ENCODE measurements at regions not wholly inside any gene's neighbourhood (a gene's known extent, or its start where the extent isn't known, plus 50 kb on each side); places are given as distances from the start of the nearest gene placed in this dataset.

DNA sequence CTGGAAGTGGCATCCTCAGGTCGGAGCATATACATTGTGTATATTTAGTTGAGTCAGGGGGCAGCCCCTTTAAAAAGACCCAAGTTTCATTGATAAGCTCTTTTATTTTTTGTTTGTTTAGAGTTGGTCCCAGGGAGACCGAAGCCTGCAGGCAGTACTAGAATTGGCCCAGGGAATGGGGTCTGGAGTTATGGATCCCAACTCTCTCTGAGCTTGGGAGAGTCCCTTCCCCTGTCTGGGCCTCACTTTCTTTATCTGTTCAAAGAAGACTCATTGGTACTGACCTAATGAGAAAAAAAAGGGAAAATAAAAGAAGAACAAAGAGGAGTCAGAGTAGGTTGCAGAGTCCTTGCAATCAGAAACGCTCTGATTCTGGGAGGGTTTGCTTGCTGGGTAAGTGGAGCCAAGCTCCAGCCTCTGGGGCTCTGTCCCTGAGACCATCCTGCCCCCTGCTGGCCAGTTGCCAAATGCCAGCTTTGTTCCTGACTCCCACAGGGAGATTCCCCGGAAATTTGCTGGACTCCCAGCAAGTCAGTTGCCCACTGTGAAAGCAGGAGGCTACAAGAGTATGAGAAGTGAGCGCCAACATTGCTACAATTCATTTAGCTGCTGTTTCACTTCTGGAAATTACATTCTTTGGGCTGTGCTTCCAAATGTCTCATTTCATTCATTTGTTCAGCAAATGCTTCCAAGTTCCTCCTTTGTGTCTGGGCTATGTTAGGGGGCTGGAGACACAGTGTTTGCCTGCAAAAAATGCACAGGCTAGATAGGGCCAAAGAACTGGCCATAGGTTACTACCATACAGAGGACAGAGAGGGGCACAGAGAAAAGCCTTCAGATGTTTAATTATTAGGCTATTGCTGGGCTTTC lies 156.2 kb downstream of the MELK start:
- H3K36me3 ChIP-seq: no peaks in the 10 kb centered on the region
- H3K4me3 ChIP-seq (ENCODE audit: low read depth, low read length): no peak overlapping the region
- H3K9me3 ChIP-seq (ENCODE audit: severe bottlenecking): no peaks in the 10 kb centered on the region
- H3K27me3 ChIP-seq (ENCODE audit: insufficient read depth, low read depth, severe bottlenecking): no peaks in the 10 kb centered on the region
- TF ChIP-seq, protein P1, sequence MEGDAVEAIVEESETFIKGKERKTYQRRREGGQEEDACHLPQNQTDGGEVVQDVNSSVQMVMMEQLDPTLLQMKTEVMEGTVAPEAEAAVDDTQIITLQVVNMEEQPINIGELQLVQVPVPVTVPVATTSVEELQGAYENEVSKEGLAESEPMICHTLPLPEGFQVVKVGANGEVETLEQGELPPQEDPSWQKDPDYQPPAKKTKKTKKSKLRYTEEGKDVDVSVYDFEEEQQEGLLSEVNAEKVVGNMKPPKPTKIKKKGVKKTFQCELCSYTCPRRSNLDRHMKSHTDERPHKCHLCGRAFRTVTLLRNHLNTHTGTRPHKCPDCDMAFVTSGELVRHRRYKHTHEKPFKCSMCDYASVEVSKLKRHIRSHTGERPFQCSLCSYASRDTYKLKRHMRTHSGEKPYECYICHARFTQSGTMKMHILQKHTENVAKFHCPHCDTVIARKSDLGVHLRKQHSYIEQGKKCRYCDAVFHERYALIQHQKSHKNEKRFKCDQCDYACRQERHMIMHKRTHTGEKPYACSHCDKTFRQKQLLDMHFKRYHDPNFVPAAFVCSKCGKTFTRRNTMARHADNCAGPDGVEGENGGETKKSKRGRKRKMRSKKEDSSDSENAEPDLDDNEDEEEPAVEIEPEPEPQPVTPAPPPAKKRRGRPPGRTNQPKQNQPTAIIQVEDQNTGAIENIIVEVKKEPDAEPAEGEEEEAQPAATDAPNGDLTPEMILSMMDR (IDR thresholded peaks at IDR 0.05; ENCODE audit: low read depth, low read length): peak; percentile 91
- DNase-seq: peak; percentile 88
- H3K27ac ChIP-seq: no peak overlapping the region; the same call in 1 of the 2 replicates

DNA sequence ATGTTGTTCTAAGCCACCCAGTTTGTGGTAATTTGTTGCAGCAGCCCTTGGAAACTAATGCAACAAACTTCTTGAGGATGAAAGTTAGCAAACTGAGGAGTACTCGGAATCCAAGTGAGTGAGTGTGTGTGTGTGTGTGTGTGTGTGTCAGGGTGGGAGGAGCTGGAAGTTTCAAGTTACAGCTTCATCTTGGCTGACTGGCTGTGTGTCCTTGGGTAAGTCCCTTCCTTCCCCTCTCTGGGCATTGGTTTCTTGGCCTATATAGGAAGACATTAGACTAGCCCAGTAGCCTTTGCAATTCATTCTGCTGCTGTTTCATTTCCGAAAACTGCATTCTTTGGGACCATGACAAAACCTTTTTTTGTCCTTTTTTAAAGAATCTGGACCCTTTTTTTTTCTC lies 157.2 kb downstream of the MELK start:
- Histone ChIP-seq H3K36me3 (no peaks in the 10 kb centered on the region), H3K27me3 (ENCODE audit: insufficient read depth, low read depth, severe bottlenecking) (no peaks in the 10 kb centered on the region), H3K9me3 (ENCODE audit: severe bottlenecking) (no peaks in the 10 kb centered on the region), H3K4me3 (ENCODE audit: low read depth, low read length) (no peak overlapping the region), H3K27ac (no peak overlapping the region)
- TF ChIP-seq, protein P1 (IDR thresholded peaks at IDR 0.05; ENCODE audit: low read depth, low read length): no peak
- no peak for DNase-seq

DNA sequence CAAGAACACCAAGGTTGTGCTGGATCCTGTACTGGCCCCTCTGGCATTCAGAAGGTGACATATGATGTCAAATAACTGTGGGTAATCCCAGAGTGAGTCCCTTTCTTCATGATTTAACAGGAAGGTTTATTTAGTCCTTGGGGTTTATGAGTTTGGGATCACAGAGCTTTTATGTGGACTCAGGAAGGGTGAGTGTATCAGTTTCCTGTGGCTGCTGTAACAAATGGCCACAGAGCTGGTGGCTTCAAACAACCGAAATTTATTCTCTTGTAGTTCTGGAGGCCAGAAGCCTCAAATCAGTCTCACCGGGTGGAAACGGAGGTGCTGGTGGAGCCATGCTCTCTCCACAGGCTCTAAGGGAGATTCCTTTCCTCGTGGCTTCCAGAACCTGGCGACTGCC lies 157.7 kb downstream of the MELK start:
- H3K27ac ChIP-seq: no peak overlapping the region
- no peaks in the 10 kb centered on the region for H3K27me3 ChIP-seq (ENCODE audit: insufficient read depth, low read depth, severe bottlenecking)
- no peak for DNase-seq
- no peaks in the 10 kb centered on the region for H3K9me3 ChIP-seq (ENCODE audit: severe bottlenecking)
- H3K36me3 ChIP-seq: no peaks in the 10 kb centered on the region
- TF ChIP-seq, protein P1 (IDR thresholded peaks at IDR 0.05; ENCODE audit: low read depth, low read length): no peak
- no peak overlapping the region for H3K4me3 ChIP-seq (ENCODE audit: low read depth, low read length)

DNA sequence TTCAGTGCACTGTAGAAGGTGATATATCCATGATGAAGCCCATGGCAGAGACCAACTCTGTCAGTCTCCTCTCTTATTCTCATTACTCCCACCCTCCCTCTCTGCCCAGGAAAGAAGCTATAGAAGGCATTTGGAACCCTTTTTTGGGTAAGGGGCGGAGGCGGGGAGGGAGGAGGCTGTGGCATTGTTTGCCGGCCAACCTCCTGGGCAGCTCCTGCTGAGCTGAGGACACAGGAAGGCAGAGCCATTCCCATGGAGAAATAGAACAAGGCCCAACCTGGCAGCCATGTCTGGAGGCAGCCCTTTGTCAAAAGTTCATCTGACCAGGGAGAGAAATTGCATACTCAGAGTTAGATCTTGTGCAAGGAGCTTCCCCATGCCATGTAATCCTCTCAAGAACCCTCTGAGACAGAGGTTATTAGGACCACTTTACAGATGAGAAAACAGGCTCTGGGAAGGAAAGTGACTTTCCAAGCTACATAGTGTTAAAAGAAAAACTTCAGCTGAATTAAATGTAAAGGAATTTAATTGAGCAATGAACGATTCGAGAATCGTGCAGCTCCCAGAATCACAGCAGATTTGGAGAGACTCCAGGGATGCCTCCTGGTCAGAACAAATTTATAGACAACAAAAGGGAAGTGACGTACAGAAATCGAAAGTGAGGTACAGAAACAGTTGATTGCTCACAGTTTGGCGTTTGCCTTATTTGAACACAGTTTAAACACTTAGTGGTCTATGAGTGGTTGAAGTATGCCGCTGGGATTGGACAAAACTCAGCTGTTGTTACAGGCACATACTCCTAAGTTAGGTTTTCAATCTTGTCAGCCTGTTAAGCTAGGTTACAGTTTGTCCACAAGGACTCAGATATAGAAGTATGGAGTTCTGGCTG lies 158.6 kb downstream of the MELK start:
- H3K9me3 ChIP-seq (ENCODE audit: severe bottlenecking): no peaks in the 10 kb centered on the region
- TF ChIP-seq, protein P1 (IDR thresholded peaks at IDR 0.05; ENCODE audit: low read depth, low read length): no peak
- no peak overlapping the region for H3K27ac ChIP-seq
- no peaks in the 10 kb centered on the region for H3K27me3 ChIP-seq (ENCODE audit: insufficient read depth, low read depth, severe bottlenecking)
- no peak overlapping the region for H3K4me3 ChIP-seq (ENCODE audit: low read depth, low read length)
- H3K36me3 ChIP-seq: no peaks in the 10 kb centered on the region
- no peak for DNase-seq

DNA sequence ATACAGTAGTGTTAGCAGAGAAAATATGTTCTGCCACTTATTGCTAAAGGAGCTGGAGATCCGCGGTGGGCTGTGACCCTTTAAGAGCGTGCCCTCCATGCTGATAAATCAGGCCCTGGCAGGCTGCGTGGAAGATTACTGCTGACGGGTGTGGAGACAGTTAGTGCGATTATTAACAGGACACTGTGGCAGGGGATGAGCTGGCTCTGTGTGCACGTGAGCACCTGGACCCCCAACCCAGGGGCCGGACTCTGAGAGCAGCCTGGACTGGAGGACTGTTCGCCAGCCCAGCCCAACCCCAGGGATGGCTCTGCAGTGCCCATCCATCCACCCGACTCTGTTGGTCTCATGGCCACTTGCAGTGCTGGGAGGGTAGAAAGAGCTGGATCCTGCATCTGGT lies 162.0 kb downstream of the MELK start:
- TF ChIP-seq, protein P1 (IDR thresholded peaks at IDR 0.05; ENCODE audit: low read depth, low read length): no peak
- Histone ChIP-seq H3K36me3 (no peaks in the 10 kb centered on the region), H3K9me3 (ENCODE audit: severe bottlenecking) (no peaks in the 10 kb centered on the region), H3K27me3 (ENCODE audit: insufficient read depth, low read depth, severe bottlenecking) (no peaks in the 10 kb centered on the region), H3K4me3 (ENCODE audit: low read depth, low read length) (no peak overlapping the region), H3K27ac (no peak overlapping the region)
- peak; percentile 31 for DNase-seq
